GM19395 (cell line): ENCODE measurements at regions not wholly inside any gene's neighbourhood (a gene's known extent, or its start where the extent isn't known, plus 50 kb on each side); places are given as distances from the start of the nearest gene placed in this dataset.
"Not testable (repeated sequence)": the region's sequence is repeated elsewhere in the genome, so short reads cannot be mapped to it uniquely, and the experiment has no call there.

Experiments
- ATAC-seq: cut with Tn5 transposase; IDR thresholded peaks from one replicate; pipeline ENCODE4 v1.9.1; 2021; ENCODE audit warnings: mild to moderate bottlenecking, moderate library complexity; ENCODE audit not compliant: unreplicated experiment

- ATAC-seq = not testable (repeated sequence)
Observed at GRCh38 chr9:7626571-7627029, 173.0 kb downstream of the DMAC1 start.

GRCh38 chr9:7622481-7622880 is 177.1 kb downstream of the DMAC1 start:
- ATAC-seq = no peak

GRCh38 chr9:7615344-7615743 is 184.2 kb downstream of the DMAC1 start:
- ATAC-seq = no peak

- no peak for ATAC-seq
Observed at GRCh38 chr9:7613931-7614330, 185.6 kb downstream of the DMAC1 start.

GRCh38 chr9:7608261-7608660 is 191.3 kb downstream of the DMAC1 start:
- no peak for ATAC-seq

GRCh38 chr9:7607421-7607820 is 192.2 kb downstream of the DMAC1 start:
- no peak for ATAC-seq

- no peak for ATAC-seq
Observed at GRCh38 chr9:7606591-7606990, 193.0 kb downstream of the DMAC1 start.

GRCh38 chr9:7601739-7602138 is 197.8 kb downstream of the DMAC1 start:
- no peak for ATAC-seq

GRCh38 chr9:7597716-7598115 is 201.9 kb downstream of the DMAC1 start:
- ATAC-seq = no peak

GRCh38 chr9:7592321-7593316 is 207.0 kb downstream of the DMAC1 start:
- ATAC-seq = no peak

- no peak for ATAC-seq
Observed at GRCh38 chr9:7591501-7591900, 208.1 kb downstream of the DMAC1 start.

- no peak for ATAC-seq
Observed at GRCh38 chr9:7580568-7580967, 219.0 kb downstream of the DMAC1 start.

- ATAC-seq = no peak
Observed at GRCh38 chr9:7579351-7579750, 220.2 kb downstream of the DMAC1 start.

- ATAC-seq = no peak
Observed at GRCh38 chr9:7578951-7579350, 220.6 kb downstream of the DMAC1 start.

GRCh38 chr9:7570107-7570720 is 229.4 kb downstream of the DMAC1 start:
- ATAC-seq = peak; percentile 95

- ATAC-seq = no peak
Observed at GRCh38 chr9:7567687-7568086, 231.9 kb downstream of the DMAC1 start.

- no peak for ATAC-seq
Observed at GRCh38 chr9:7561527-7562080, 238.0 kb downstream of the DMAC1 start.

GRCh38 chr9:7560669-7561305 is 238.8 kb downstream of the DMAC1 start:
- ATAC-seq = no peak

- ATAC-seq = no peak
Observed at GRCh38 chr9:7554699-7555098, 244.9 kb downstream of the DMAC1 start.

- not testable (repeated sequence) for ATAC-seq
Observed at GRCh38 chr9:7552706-7553105, 246.9 kb downstream of the DMAC1 start.

GRCh38 chr9:7549249-7549648 is 250.3 kb downstream of the DMAC1 start:
- ATAC-seq = no peak
